K562 (cell line): ENCODE measurements at regions not wholly inside any gene's neighbourhood (a gene's known extent, or its start where the extent isn't known, plus 50 kb on each side); places are given as distances from the start of the nearest gene placed in this dataset.

Source experiments
- CBFA2T2 ChIP-seq: fragments of 450-650 bp; conservative IDR thresholded peaks from 2 replicates; pipeline ENCODE4 v1.6.1; 2017; ENCODE audit warnings: mild to moderate bottlenecking
- CBX1 ChIP-seq: sonication (generic); IDR thresholded peaks from 2 replicates; pipeline ENCODE4 v1.6.1; 2016; ENCODE audit warnings: antibody characterized with exemption, low read depth, mild to moderate bottlenecking
- CBX3 ChIP-seq, 2 experiments: IDR thresholded peaks; 1 replicate in 1 of 2; 2 replicates in 1 of 2; pipeline ENCODE4 v1.6.1; 2012; ENCODE audit warnings: inconsistent platforms in 2 of 2, low read length in 2 of 2, borderline replicate concordance in 1 of 2, control low read depth in 1 of 2
- CREM ChIP-seq: IDR thresholded peaks from 2 replicates; pipeline ENCODE4 v1.6.1; 2014; ENCODE audit warnings: antibody characterized with exemption, low read depth
- ETV1 ChIP-seq: fragments of 450-650 bp; conservative IDR thresholded peaks from 2 replicates; pipeline ENCODE4 v1.6.1; 2016; ENCODE audit warnings: missing genetic modification characterization, control low read depth, low read depth, missing compliant biosample characterization
- HDAC3 ChIP-seq: fragments of 450-650 bp; IDR thresholded peaks from 2 replicates; pipeline ENCODE4 v1.6.1; 2018; ENCODE audit warnings: borderline replicate concordance, mild to moderate bottlenecking, moderate library complexity; ENCODE audit not compliant: partially characterized antibody
- JUNB ChIP-seq: fragments of 450-650 bp; formaldehyde crosslinking; conservative IDR thresholded peaks from 2 replicates; pipeline ENCODE4 v1.4.0; 2020; ENCODE audit warnings: mild to moderate bottlenecking
- L3MBTL2 ChIP-seq: fragments of 450-650 bp; IDR thresholded peaks from 2 replicates; pipeline ENCODE4 v1.6.1; 2016; ENCODE audit warnings: mild to moderate bottlenecking, moderate library complexity
- ZBTB7A ChIP-seq: IDR thresholded peaks from 2 replicates; pipeline ENCODE4 v1.6.1; 2011; ENCODE audit warnings: low read depth, mild to moderate bottlenecking, low read length, moderate library complexity, borderline replicate concordance; ENCODE audit not compliant: control insufficient read depth
- ZNF589 ChIP-seq: fragments of 200-800 bp; sonication (Bioruptor generic); IDR thresholded peaks from 2 replicates; pipeline ENCODE4 v1.6.1; 2016; ENCODE audit warnings: low read depth, missing genetic modification characterization, missing compliant biosample characterization
- TF ChIP-seq, protein P1 (sequence below): fragments of 250-450 bp; sonication (Bioruptor Pico); IDR thresholded peaks from 2 replicates; pipeline ENCODE4 v1.4.0; 2020; ENCODE audit warnings: mild to moderate bottlenecking, moderate library complexity, borderline replicate concordance

DNA sequence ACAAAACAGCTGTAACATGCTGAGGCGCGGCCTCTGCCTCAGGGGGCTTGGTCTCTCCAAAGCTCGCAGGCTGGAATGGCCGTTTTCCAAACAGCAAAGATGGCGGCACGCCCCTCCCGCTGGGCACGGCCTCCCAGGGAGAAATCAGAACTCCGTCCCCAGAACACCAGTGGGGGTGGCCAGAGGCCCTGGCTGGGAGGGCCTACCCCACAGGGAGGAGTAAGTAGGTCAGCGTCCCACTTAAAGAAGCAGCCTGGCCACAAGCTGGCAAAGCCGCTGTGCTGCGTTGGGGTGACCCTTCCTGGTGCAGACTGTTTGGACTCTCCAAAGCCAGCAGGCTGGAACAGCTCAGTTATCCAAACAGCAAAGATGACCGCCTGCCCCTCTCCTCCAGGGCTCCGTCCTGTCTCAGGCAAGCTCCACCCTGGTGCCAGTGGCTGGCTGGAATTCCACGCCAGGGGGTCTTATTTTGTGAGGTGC lies 862.8 kb downstream of the TRIML1 start (continued):
- TF ChIP-seq, protein P1, sequence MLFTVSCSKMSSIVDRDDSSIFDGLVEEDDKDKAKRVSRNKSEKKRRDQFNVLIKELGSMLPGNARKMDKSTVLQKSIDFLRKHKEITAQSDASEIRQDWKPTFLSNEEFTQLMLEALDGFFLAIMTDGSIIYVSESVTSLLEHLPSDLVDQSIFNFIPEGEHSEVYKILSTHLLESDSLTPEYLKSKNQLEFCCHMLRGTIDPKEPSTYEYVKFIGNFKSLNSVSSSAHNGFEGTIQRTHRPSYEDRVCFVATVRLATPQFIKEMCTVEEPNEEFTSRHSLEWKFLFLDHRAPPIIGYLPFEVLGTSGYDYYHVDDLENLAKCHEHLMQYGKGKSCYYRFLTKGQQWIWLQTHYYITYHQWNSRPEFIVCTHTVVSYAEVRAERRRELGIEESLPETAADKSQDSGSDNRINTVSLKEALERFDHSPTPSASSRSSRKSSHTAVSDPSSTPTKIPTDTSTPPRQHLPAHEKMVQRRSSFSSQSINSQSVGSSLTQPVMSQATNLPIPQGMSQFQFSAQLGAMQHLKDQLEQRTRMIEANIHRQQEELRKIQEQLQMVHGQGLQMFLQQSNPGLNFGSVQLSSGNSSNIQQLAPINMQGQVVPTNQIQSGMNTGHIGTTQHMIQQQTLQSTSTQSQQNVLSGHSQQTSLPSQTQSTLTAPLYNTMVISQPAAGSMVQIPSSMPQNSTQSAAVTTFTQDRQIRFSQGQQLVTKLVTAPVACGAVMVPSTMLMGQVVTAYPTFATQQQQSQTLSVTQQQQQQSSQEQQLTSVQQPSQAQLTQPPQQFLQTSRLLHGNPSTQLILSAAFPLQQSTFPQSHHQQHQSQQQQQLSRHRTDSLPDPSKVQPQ (CRISPR knock-in tag), result no peak
- TF ChIP-seq L3MBTL2 (no peak), ETV1 (no peak), CBX3 (IDR thresholded peaks at IDR 0.05; ENCODE audit: borderline replicate concordance in 1 of 2, low read length in 2 of 2) (no peak), CBX1 (no peak), CBFA2T2 (no peak), JUNB (CRISPR knock-in tag) (no peak), ZNF589 (CRISPR knock-in tag) (no peak), HDAC3 (no peak), ZBTB7A (no peak), CREM (no peak)
